ENCODE measurements at regions not wholly inside any gene's neighbourhood (a gene's known extent, or its start where the extent isn't known, plus 50 kb on each side); places are given as distances from the start of the nearest gene placed in this dataset.

GRCh38 chr18:59986139-59986538 is 86.3 kb downstream of the PMAIP1 start:
- DNase-seq (no peak), ATAC-seq (ENCODE audit: insufficient read depth, low read depth) (no peak)
- Histone ChIP-seq H3K4me2 (ENCODE audit: insufficient read depth, low read length) (no peak overlapping the region), H3K79me2 (ENCODE audit: insufficient read depth, low read length) (no peaks in the 10 kb centered on the region), H3K27ac (ENCODE audit: low read length) (no peak overlapping the region), H3K9ac (ENCODE audit: low read depth, low read length) (no peak overlapping the region), H4K20me1 (ENCODE audit: insufficient read depth, low read length) (no peaks in the 10 kb centered on the region), H3K9me3 (ENCODE audit: insufficient read depth, low read length, severe bottlenecking) (no peaks in the 10 kb centered on the region), H3K4me3 (ENCODE audit: low read depth in 1 of 2, low read length in 2 of 2) (no peak overlapping the region), H3K4me1 (ENCODE audit: insufficient read depth, low read length) (peaks cover 5% of the 10 kb centered on the region; the same call in 1 of the 2 replicates), H3K36me3 (ENCODE audit: insufficient read depth, low read length) (no peaks in the 10 kb centered on the region), H2AFZ (ENCODE audit: low read depth, low read length) (no peak overlapping the region), H3K27me3 (ENCODE audit: insufficient read depth, low read length, poor library complexity) (peaks cover 2% of the 10 kb centered on the region)
- no peak for TF ChIP-seq EZH2 (IDR thresholded peaks at IDR 0.05; ENCODE audit: borderline replicate concordance, low read depth, low read length, severe bottlenecking)
- TF ChIP-seq, protein P1, sequence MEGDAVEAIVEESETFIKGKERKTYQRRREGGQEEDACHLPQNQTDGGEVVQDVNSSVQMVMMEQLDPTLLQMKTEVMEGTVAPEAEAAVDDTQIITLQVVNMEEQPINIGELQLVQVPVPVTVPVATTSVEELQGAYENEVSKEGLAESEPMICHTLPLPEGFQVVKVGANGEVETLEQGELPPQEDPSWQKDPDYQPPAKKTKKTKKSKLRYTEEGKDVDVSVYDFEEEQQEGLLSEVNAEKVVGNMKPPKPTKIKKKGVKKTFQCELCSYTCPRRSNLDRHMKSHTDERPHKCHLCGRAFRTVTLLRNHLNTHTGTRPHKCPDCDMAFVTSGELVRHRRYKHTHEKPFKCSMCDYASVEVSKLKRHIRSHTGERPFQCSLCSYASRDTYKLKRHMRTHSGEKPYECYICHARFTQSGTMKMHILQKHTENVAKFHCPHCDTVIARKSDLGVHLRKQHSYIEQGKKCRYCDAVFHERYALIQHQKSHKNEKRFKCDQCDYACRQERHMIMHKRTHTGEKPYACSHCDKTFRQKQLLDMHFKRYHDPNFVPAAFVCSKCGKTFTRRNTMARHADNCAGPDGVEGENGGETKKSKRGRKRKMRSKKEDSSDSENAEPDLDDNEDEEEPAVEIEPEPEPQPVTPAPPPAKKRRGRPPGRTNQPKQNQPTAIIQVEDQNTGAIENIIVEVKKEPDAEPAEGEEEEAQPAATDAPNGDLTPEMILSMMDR (IDR thresholded peaks at IDR 0.05; ENCODE audit: borderline replicate concordance, extremely low read depth, low read length, poor library complexity, severe bottlenecking): no peak

DNA sequence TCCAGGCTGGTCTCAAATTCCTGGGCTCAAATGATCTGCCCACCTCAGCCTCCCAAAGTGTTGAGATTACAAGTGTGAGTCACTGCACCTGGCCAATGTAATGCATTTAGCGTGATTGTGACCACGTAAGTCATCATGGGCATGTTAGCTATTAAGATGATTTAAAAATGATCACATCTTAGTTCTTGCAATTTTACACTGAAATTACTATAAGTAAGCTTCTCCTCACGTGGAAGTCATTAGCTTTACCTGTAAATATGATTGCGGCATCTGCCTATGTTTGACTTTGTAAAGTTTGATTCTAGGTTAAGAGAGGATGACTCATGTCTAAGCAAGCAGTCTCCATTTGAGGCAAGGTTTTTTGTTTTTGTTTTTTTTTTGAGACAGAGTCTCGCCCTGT is 85.5 kb downstream of the PMAIP1 start:
- TF ChIP-seq, protein P1 (IDR thresholded peaks at IDR 0.05; ENCODE audit: borderline replicate concordance, extremely low read depth, low read length, poor library complexity, severe bottlenecking): no peak
- no peak for TF ChIP-seq EZH2 (IDR thresholded peaks at IDR 0.05; ENCODE audit: borderline replicate concordance, low read depth, low read length, severe bottlenecking)
- no peak overlapping the region for H3K4me2 ChIP-seq (ENCODE audit: insufficient read depth, low read length)

GRCh38 chr18:59983506-59983905 is 83.7 kb downstream of the PMAIP1 start:
- DNase-seq: no peak
- H3K4me2 ChIP-seq (ENCODE audit: insufficient read depth, low read length): no peak overlapping the region
- H3K9ac ChIP-seq (ENCODE audit: low read depth, low read length): no peak overlapping the region
- no peaks in the 10 kb centered on the region for H3K9me3 ChIP-seq (ENCODE audit: insufficient read depth, low read length, severe bottlenecking)
- no peaks in the 10 kb centered on the region for H3K27me3 ChIP-seq (ENCODE audit: insufficient read depth, low read length, poor library complexity)
- no peaks in the 10 kb centered on the region for H3K79me2 ChIP-seq (ENCODE audit: insufficient read depth, low read length)
- H3K4me1 ChIP-seq (ENCODE audit: insufficient read depth, low read length): no peaks in the 10 kb centered on the region
- ATAC-seq (ENCODE audit: insufficient read depth, low read depth): no peak
- H4K20me1 ChIP-seq (ENCODE audit: insufficient read depth, low read length): no peaks in the 10 kb centered on the region
- H3K36me3 ChIP-seq (ENCODE audit: insufficient read depth, low read length): no peaks in the 10 kb centered on the region
- H3K4me3 ChIP-seq (ENCODE audit: low read depth in 1 of 2, low read length in 2 of 2): no peak overlapping the region
- no peak overlapping the region for H3K27ac ChIP-seq (ENCODE audit: low read length)
- no peak for TF ChIP-seq EZH2 (IDR thresholded peaks at IDR 0.05; ENCODE audit: borderline replicate concordance, low read depth, low read length, severe bottlenecking)
- TF ChIP-seq, protein P1 (IDR thresholded peaks at IDR 0.05; ENCODE audit: borderline replicate concordance, extremely low read depth, low read length, poor library complexity, severe bottlenecking): no peak
- no peak overlapping the region for H2AFZ ChIP-seq (ENCODE audit: low read depth, low read length)

More for the DNA sequence above, 85.5 kb downstream of the PMAIP1 start:
- no peak for DNase-seq
- no peak overlapping the region for H3K27ac ChIP-seq (ENCODE audit: low read length)
- ATAC-seq (ENCODE audit: insufficient read depth, low read depth): no peak
- no peak overlapping the region for H2AFZ ChIP-seq (ENCODE audit: low read depth, low read length)
- H3K4me3 ChIP-seq (ENCODE audit: low read depth in 1 of 2, low read length in 2 of 2): no peak overlapping the region
- no peak overlapping the region for H3K9ac ChIP-seq (ENCODE audit: low read depth, low read length)
- no peaks in the 10 kb centered on the region for H3K9me3 ChIP-seq (ENCODE audit: insufficient read depth, low read length, severe bottlenecking)
- H3K79me2 ChIP-seq (ENCODE audit: insufficient read depth, low read length): no peaks in the 10 kb centered on the region
- peaks cover 2% of the 10 kb centered on the region for H3K27me3 ChIP-seq (ENCODE audit: insufficient read depth, low read length, poor library complexity)
- no peaks in the 10 kb centered on the region for H4K20me1 ChIP-seq (ENCODE audit: insufficient read depth, low read length)
- H3K4me1 ChIP-seq (ENCODE audit: insufficient read depth, low read length): peaks cover 4% of the 10 kb centered on the region; the same call in 1 of the 2 replicates
- H3K36me3 ChIP-seq (ENCODE audit: insufficient read depth, low read length): no peaks in the 10 kb centered on the region

GRCh38 chr18:59980188-59980637 is 80.4 kb downstream of the PMAIP1 start:
- no peaks in the 10 kb centered on the region for H3K9me3 ChIP-seq (ENCODE audit: insufficient read depth, low read length, severe bottlenecking)
- no peaks in the 10 kb centered on the region for H4K20me1 ChIP-seq (ENCODE audit: insufficient read depth, low read length)
- no peak overlapping the region for H3K4me3 ChIP-seq (ENCODE audit: low read depth in 1 of 2, low read length in 2 of 2)
- no peaks in the 10 kb centered on the region for H3K27me3 ChIP-seq (ENCODE audit: insufficient read depth, low read length, poor library complexity)
- H3K4me2 ChIP-seq (ENCODE audit: insufficient read depth, low read length): no peak overlapping the region
- no peak overlapping the region for H3K27ac ChIP-seq (ENCODE audit: low read length)
- no peak overlapping the region for H2AFZ ChIP-seq (ENCODE audit: low read depth, low read length)
- no peak overlapping the region for H3K9ac ChIP-seq (ENCODE audit: low read depth, low read length)
- ATAC-seq (ENCODE audit: insufficient read depth, low read depth): no peak
- TF ChIP-seq EZH2 (IDR thresholded peaks at IDR 0.05; ENCODE audit: borderline replicate concordance, low read depth, low read length, severe bottlenecking): no peak
- TF ChIP-seq, protein P1 (IDR thresholded peaks at IDR 0.05; ENCODE audit: borderline replicate concordance, extremely low read depth, low read length, poor library complexity, severe bottlenecking): no peak
- no peaks in the 10 kb centered on the region for H3K79me2 ChIP-seq (ENCODE audit: insufficient read depth, low read length)
- H3K4me1 ChIP-seq (ENCODE audit: insufficient read depth, low read length): no peaks in the 10 kb centered on the region
- H3K36me3 ChIP-seq (ENCODE audit: insufficient read depth, low read length): no peaks in the 10 kb centered on the region
- DNase-seq: no peak

Measured in DND-41 (cell line).